ENCODE measurements at regions not wholly inside any gene's neighbourhood (a gene's known extent, or its start where the extent isn't known, plus 50 kb on each side); places are given as distances from the start of the nearest gene placed in this dataset.

- no peak overlapping the region for H3K9ac ChIP-seq (ENCODE audit: low read depth, low read length)
- no peak overlapping the region for H2BK20ac ChIP-seq (ENCODE audit: low read depth, low read length)
- DNase-seq, result no peak
- H3K79me1 ChIP-seq (ENCODE audit: low read depth in 1 of 2, low read length in 2 of 2), result no peaks in the 10 kb centered on the region
- H2AK5ac ChIP-seq (ENCODE audit: low read depth, low read length), result no peak overlapping the region; the same call in 1 of the 2 replicates
- no peak overlapping the region for H3K18ac ChIP-seq (ENCODE audit: low read depth, low read length)
- no peak overlapping the region for H3K4ac ChIP-seq (ENCODE audit: low read depth, low read length)
- no peak overlapping the region for H2BK15ac ChIP-seq (ENCODE audit: low read depth, low read length)
- no peak overlapping the region for H3K4me2 ChIP-seq (ENCODE audit: low read depth, low read length)
- H3K36me3 ChIP-seq (ENCODE audit: control insufficient read depth, insufficient read depth, low read length), result no peaks in the 10 kb centered on the region
- POLR2A ChIA-PET (ENCODE audit: unreplicated experiment), result no interaction called here
- no peak overlapping the region for H4K91ac ChIP-seq (ENCODE audit: insufficient read depth, low read depth, low read length)
- H3K56ac ChIP-seq (ENCODE audit: extremely low read depth, insufficient read depth, low read length), result no peak overlapping the region
- dilution Hi-C loops (cut with HindIII; ENCODE audit: low sequenced_read_pairs, unreplicated experiment), result no loop called here
- no peak overlapping the region for H3K23ac ChIP-seq (ENCODE audit: low read depth, low read length)
- H3K9me1 ChIP-seq (ENCODE audit: insufficient read depth, low read length), result 0 out of 2 replicates have a peak, but pooled peaks cover 3% of the 10 kb centered on the region
- BruUV-seq (replicated peaks), result no TSS peak
- no peak overlapping the region for H4K8ac ChIP-seq (ENCODE audit: low read depth in 2 of 2, low read length in 2 of 2)
- in situ Hi-C loops (cut with MboI; ENCODE audit: low sequenced_read_pairs), result no loop called here
- ATAC-seq (ENCODE audit: low read depth), result no peak
- no peaks in the 10 kb centered on the region for H3K9me3 ChIP-seq (ENCODE audit: control insufficient read depth, insufficient read depth, low read length)
- H3K4me1 ChIP-seq (ENCODE audit: control insufficient read depth, insufficient read depth, low read length), result peaks cover 3% of the 10 kb centered on the region; the same call in 1 of the 2 replicates
- no peak overlapping the region for H2AFZ ChIP-seq (replicated peaks; ENCODE audit: low read length, poor library complexity)
- CTCF ChIA-PET, result no interaction called here
- no peak overlapping the region for H2BK120ac ChIP-seq (ENCODE audit: low read depth, low read length)
- no peak overlapping the region for H2BK5ac ChIP-seq (ENCODE audit: low read depth, low read length, poor library complexity, severe bottlenecking)
- H2AK9ac ChIP-seq (replicated peaks; ENCODE audit: low read depth, low read length, poor library complexity), result no peak overlapping the region
- no peak overlapping the region for H4K5ac ChIP-seq (ENCODE audit: low read depth, low read length)
- no peak overlapping the region for H3K4me3 ChIP-seq (ENCODE audit: insufficient read depth, low read depth, low read length)
- no CpG with 5 or more reads among the region's 12 CpGs for WGBS, 2 experiments (ENCODE audit: extremely low coverage in 2 of 2, insufficient read length in 1 of 2)
- H3K14ac ChIP-seq (replicated peaks; ENCODE audit: low read depth, low read length), result no peak overlapping the region
- H4K20me1 ChIP-seq (ENCODE audit: insufficient read depth, low read length), result peaks cover 4% of the 10 kb centered on the region; the same call in 1 of the 2 replicates
- no peak for TF ChIP-seq MAFK (IDR thresholded peaks at IDR 0.05; ENCODE audit: low read depth, low read length)
- TF ChIP-seq USF2 (IDR thresholded peaks at IDR 0.05; ENCODE audit: low read depth, low read length), result no peak
- TF ChIP-seq RAD21 (IDR thresholded peaks at IDR 0.05; ENCODE audit: low read length), result no peak
- TF ChIP-seq CEBPB (IDR thresholded peaks at IDR 0.05; ENCODE audit: low read depth, low read length), result no peak
- TF ChIP-seq RCOR1 (IDR thresholded peaks at IDR 0.05; ENCODE audit: insufficient replicate concordance, low read length), result no peak
- TF ChIP-seq NFE2L2 (IDR thresholded peaks at IDR 0.05; ENCODE audit: low read depth, low read length), result no peak
- no peak for TF ChIP-seq RFX5 (IDR thresholded peaks at IDR 0.05; ENCODE audit: low read depth, low read length)
- H3K27me3 ChIP-seq (ENCODE audit: control insufficient read depth, insufficient read depth, low read length), result no peaks in the 10 kb centered on the region
- intact Hi-C loops (cut with micrococcal nuclease), result no loop called here
- H3K27ac ChIP-seq (ENCODE audit: insufficient read depth, low read length), result no peak overlapping the region
Measured at GRCh38 chr16:9040800-9041412, 50.5 kb upstream of the HAPSTR1 start.
